ENCODE measurements at regions not wholly inside any gene's neighbourhood (a gene's known extent, or its start where the extent isn't known, plus 50 kb on each side); places are given as distances from the start of the nearest gene placed in this dataset.

- TF ChIP-seq, protein P1, sequence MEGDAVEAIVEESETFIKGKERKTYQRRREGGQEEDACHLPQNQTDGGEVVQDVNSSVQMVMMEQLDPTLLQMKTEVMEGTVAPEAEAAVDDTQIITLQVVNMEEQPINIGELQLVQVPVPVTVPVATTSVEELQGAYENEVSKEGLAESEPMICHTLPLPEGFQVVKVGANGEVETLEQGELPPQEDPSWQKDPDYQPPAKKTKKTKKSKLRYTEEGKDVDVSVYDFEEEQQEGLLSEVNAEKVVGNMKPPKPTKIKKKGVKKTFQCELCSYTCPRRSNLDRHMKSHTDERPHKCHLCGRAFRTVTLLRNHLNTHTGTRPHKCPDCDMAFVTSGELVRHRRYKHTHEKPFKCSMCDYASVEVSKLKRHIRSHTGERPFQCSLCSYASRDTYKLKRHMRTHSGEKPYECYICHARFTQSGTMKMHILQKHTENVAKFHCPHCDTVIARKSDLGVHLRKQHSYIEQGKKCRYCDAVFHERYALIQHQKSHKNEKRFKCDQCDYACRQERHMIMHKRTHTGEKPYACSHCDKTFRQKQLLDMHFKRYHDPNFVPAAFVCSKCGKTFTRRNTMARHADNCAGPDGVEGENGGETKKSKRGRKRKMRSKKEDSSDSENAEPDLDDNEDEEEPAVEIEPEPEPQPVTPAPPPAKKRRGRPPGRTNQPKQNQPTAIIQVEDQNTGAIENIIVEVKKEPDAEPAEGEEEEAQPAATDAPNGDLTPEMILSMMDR (IDR thresholded peaks at IDR 0.05 in 8 of 11, conservative IDR thresholded peaks at IDR 0.05 in 3 of 11): no peak
- TF ChIP-seq POLR2AphosphoS5 (IDR thresholded peaks at IDR 0.05) (no peak), POLR2A (IDR thresholded peaks at IDR 0.05) (no peak)
These were observed 137.2 kb upstream of the HS3ST1 start for GRCh38 chr4:11565899-11566298.
